SK-N-SH treated with all-trans-retinoic acid at 6 μM for 48 hours (cell line): ENCODE measurements at regions not wholly inside any gene's neighbourhood (a gene's known extent, or its start where the extent isn't known, plus 50 kb on each side); places are given as distances from the start of the nearest gene placed in this dataset.

Experiments used
- ARNTL ChIP-seq: fragments of 450-650 bp; formaldehyde crosslinking; IDR thresholded peaks from 2 replicates; pipeline ENCODE4 v1.5.0; 2020; ENCODE audit warnings: low read depth, mild to moderate bottlenecking, moderate library complexity, borderline replicate concordance
- BACH2 ChIP-seq: fragments of 250-450 bp; sonication (Bioruptor Pico); IDR thresholded peaks from 2 replicates; pipeline ENCODE4 v1.9.0; 2021; ENCODE audit warnings: mild to moderate bottlenecking, borderline replicate concordance
- GLIS3 ChIP-seq: fragments of 250-450 bp; sonication (Bioruptor Pico); IDR thresholded peaks from 2 replicates; pipeline ENCODE4 v1.5.0; 2020; ENCODE audit warnings: mild to moderate bottlenecking, moderate library complexity
- ZFP3 ChIP-seq: fragments of 250-450 bp; sonication (Bioruptor Pico); IDR thresholded peaks from 2 replicates; pipeline ENCODE4 v1.5.0; 2020; ENCODE audit warnings: mild to moderate bottlenecking, moderate library complexity
- ZNF565 ChIP-seq: fragments of 450-650 bp; formaldehyde crosslinking; conservative IDR thresholded peaks from 2 replicates; pipeline ENCODE4 v1.5.0; 2020; ENCODE audit warnings: low read depth, mild to moderate bottlenecking, moderate library complexity
- TF ChIP-seq, protein P1 (sequence below): fragments of 250-450 bp; sonication (Bioruptor Pico); IDR thresholded peaks from 2 replicates; pipeline ENCODE4 v1.8.0; 2020; ENCODE audit warnings: mild to moderate bottlenecking, moderate library complexity, borderline replicate concordance
- TF ChIP-seq, protein P2 (sequence below): fragments of 250-450 bp; sonication (Bioruptor Pico); IDR thresholded peaks from 2 replicates; pipeline ENCODE4 v1.8.0; 2021; ENCODE audit warnings: low read depth, mild to moderate bottlenecking, moderate library complexity, borderline replicate concordance
- TF ChIP-seq, protein P3 (sequence below): fragments of 250-450 bp; sonication (Bioruptor Pico); IDR thresholded peaks from 2 replicates; pipeline ENCODE4 v1.5.1; 2020; ENCODE audit warnings: low read depth, mild to moderate bottlenecking, moderate library complexity

- TF ChIP-seq ZFP3 (CRISPR knock-in tag) (no peak), ZNF565 (CRISPR knock-in tag) (no peak), BACH2 (CRISPR knock-in tag) (no peak), GLIS3 (CRISPR knock-in tag) (no peak), ARNTL (CRISPR knock-in tag) (no peak)
- TF ChIP-seq, protein P1, sequence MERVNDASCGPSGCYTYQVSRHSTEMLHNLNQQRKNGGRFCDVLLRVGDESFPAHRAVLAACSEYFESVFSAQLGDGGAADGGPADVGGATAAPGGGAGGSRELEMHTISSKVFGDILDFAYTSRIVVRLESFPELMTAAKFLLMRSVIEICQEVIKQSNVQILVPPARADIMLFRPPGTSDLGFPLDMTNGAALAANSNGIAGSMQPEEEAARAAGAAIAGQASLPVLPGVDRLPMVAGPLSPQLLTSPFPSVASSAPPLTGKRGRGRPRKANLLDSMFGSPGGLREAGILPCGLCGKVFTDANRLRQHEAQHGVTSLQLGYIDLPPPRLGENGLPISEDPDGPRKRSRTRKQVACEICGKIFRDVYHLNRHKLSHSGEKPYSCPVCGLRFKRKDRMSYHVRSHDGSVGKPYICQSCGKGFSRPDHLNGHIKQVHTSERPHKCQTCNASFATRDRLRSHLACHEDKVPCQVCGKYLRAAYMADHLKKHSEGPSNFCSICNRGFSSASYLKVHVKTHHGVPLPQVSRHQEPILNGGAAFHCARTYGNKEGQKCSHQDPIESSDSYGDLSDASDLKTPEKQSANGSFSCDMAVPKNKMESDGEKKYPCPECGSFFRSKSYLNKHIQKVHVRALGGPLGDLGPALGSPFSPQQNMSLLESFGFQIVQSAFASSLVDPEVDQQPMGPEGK (CRISPR knock-in tag) = no peak
- TF ChIP-seq, protein P2, sequence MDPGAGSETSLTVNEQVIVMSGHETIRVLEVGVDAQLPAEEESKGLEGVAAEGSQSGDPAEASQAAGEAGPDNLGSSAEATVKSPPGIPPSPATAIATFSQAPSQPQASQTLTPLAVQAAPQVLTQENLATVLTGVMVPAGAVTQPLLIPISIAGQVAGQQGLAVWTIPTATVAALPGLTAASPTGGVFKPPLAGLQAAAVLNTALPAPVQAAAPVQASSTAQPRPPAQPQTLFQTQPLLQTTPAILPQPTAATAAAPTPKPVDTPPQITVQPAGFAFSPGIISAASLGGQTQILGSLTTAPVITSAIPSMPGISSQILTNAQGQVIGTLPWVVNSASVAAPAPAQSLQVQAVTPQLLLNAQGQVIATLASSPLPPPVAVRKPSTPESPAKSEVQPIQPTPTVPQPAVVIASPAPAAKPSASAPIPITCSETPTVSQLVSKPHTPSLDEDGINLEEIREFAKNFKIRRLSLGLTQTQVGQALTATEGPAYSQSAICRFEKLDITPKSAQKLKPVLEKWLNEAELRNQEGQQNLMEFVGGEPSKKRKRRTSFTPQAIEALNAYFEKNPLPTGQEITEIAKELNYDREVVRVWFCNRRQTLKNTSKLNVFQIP = no peak
- TF ChIP-seq, protein P3, sequence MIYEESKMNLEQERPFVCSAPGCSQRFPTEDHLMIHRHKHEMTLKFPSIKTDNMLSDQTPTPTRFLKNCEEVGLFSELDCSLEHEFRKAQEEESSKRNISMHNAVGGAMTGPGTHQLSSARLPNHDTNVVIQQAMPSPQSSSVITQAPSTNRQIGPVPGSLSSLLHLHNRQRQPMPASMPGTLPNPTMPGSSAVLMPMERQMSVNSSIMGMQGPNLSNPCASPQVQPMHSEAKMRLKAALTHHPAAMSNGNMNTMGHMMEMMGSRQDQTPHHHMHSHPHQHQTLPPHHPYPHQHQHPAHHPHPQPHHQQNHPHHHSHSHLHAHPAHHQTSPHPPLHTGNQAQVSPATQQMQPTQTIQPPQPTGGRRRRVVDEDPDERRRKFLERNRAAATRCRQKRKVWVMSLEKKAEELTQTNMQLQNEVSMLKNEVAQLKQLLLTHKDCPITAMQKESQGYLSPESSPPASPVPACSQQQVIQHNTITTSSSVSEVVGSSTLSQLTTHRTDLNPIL = no peak
These were observed 1417.0 kb downstream of the EFNB2 start for GRCh38 chr13:105118426-105118985.
